ENCODE measurements at regions not wholly inside any gene's neighbourhood (a gene's known extent, or its start where the extent isn't known, plus 50 kb on each side); places are given as distances from the start of the nearest gene placed in this dataset.

DNA sequence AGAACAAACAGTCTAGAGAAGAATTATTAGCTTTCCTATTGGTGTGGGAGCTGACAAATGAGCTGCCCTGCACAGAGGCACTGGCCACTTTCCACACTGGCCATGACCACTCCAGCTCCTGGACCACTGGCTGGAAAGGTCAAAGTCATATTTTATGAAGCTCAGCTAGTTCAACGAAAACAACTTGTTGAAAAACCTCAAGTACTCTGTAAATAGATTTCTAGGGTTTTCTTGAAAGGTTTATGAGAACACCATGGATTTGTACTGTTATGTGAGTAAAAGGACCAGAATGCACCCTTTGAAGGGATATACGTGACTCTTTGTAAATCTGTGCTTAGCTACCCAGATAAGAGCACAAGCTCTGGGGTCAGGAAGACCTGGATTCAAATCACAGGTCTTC is 54.5 kb upstream of the FGGY start:
- Histone ChIP-seq H3K27ac (ENCODE audit: low read length) (no peak overlapping the region), H3K27me3 (ENCODE audit: control insufficient read depth, insufficient read depth, low read length) (no peaks in the 10 kb centered on the region), H3K4me1 (ENCODE audit: control insufficient read depth, insufficient read depth, low read length) (no peaks in the 10 kb centered on the region), H3K9me3 (ENCODE audit: control insufficient read depth, insufficient read depth, low read depth, low read length) (no peaks in the 10 kb centered on the region), H3K36me3 (ENCODE audit: control insufficient read depth, insufficient read depth, low read length) (no peaks in the 10 kb centered on the region), H3K4me3 (ENCODE audit: low read depth in 2 of 2, low read length in 2 of 2) (no peak overlapping the region)
- CTCF ChIA-PET: no interaction called here
- POLR2A ChIA-PET: no interaction called here
- DNase-seq (ENCODE audit: low read depth, low spot score): no peak
- TF ChIP-seq SIN3A (IDR thresholded peaks at IDR 0.05; ENCODE audit: borderline replicate concordance, insufficient read depth, low read depth, low read length): no peak
- no peak for TF ChIP-seq REST (IDR thresholded peaks at IDR 0.05; ENCODE audit: insufficient read depth in 1 of 2, low read depth in 2 of 2, low read length in 1 of 2)
- TF ChIP-seq POLR2AphosphoS5 (IDR thresholded peaks at IDR 0.05; ENCODE audit: low read depth, low read length): no peak
- TF ChIP-seq, protein P1, sequence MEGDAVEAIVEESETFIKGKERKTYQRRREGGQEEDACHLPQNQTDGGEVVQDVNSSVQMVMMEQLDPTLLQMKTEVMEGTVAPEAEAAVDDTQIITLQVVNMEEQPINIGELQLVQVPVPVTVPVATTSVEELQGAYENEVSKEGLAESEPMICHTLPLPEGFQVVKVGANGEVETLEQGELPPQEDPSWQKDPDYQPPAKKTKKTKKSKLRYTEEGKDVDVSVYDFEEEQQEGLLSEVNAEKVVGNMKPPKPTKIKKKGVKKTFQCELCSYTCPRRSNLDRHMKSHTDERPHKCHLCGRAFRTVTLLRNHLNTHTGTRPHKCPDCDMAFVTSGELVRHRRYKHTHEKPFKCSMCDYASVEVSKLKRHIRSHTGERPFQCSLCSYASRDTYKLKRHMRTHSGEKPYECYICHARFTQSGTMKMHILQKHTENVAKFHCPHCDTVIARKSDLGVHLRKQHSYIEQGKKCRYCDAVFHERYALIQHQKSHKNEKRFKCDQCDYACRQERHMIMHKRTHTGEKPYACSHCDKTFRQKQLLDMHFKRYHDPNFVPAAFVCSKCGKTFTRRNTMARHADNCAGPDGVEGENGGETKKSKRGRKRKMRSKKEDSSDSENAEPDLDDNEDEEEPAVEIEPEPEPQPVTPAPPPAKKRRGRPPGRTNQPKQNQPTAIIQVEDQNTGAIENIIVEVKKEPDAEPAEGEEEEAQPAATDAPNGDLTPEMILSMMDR (IDR thresholded peaks at IDR 0.05): no peak
- TF ChIP-seq TCF7L2 (IDR thresholded peaks at IDR 0.05; ENCODE audit: low read depth, low read length): no peak
- in situ Hi-C loops (cut with HindIII; ENCODE audit: low pct_unique_long_range_greater_than_20kb, low sequenced_read_pairs): no loop called here
- intact Hi-C loops (cut with micrococcal nuclease; ENCODE audit: unreplicated experiment): no loop called here
- no TSS peak for BruUV-seq (replicated peaks)
- ATAC-seq: no peak

DNA sequence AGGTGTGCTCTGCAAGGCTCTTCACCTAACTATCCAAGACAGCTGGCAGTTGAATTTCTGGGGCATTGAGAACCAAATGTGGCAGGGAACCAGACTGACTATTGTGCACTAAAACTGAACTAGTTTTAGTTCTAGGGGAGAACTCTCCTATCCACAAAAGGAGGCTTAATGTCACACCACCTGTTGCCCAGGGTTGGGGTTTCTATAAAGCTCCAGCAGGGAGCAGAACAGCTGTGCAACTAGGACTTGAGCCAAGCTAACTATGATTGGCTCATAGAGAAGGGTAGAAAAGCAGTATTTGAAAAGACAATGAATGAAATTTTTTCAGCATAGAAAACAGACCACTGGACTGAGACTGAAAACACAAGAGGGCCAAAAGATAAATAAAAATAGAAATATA is 53.3 kb upstream of the FGGY start:
- TF ChIP-seq TCF7L2 (IDR thresholded peaks at IDR 0.05; ENCODE audit: low read depth, low read length): no peak
- TF ChIP-seq REST (IDR thresholded peaks at IDR 0.05; ENCODE audit: insufficient read depth in 1 of 2, low read depth in 2 of 2, low read length in 1 of 2): no peak
- TF ChIP-seq, protein P1 (IDR thresholded peaks at IDR 0.05): no peak
- TF ChIP-seq SIN3A (IDR thresholded peaks at IDR 0.05; ENCODE audit: borderline replicate concordance, insufficient read depth, low read depth, low read length): no peak
- TF ChIP-seq POLR2AphosphoS5 (IDR thresholded peaks at IDR 0.05; ENCODE audit: low read depth, low read length): no peak
- BruUV-seq (replicated peaks): no TSS peak
- ChIA-PET POLR2A (no interaction called here), CTCF (no interaction called here)
- DNase-seq (ENCODE audit: low read depth, low spot score): no peak
- H3K4me3 ChIP-seq (ENCODE audit: low read depth in 2 of 2, low read length in 2 of 2): no peak overlapping the region
- H3K4me1 ChIP-seq (ENCODE audit: control insufficient read depth, insufficient read depth, low read length): no peaks in the 10 kb centered on the region
- in situ Hi-C loops (cut with HindIII; ENCODE audit: low pct_unique_long_range_greater_than_20kb, low sequenced_read_pairs): no loop called here
- H3K27me3 ChIP-seq (ENCODE audit: control insufficient read depth, insufficient read depth, low read length): no peaks in the 10 kb centered on the region
- ATAC-seq: no peak
- no peaks in the 10 kb centered on the region for H3K9me3 ChIP-seq (ENCODE audit: control insufficient read depth, insufficient read depth, low read depth, low read length)
- H3K36me3 ChIP-seq (ENCODE audit: control insufficient read depth, insufficient read depth, low read length): no peaks in the 10 kb centered on the region
- intact Hi-C loops (cut with micrococcal nuclease; ENCODE audit: unreplicated experiment): no loop called here
- no peak overlapping the region for H3K27ac ChIP-seq (ENCODE audit: low read length)
